ENCODE measurements at regions not wholly inside any gene's neighbourhood (a gene's known extent, or its start where the extent isn't known, plus 50 kb on each side); places are given as distances from the start of the nearest gene placed in this dataset.

- Histone ChIP-seq H3K4me1 (ENCODE audit: control insufficient read depth, insufficient read depth, low read length) (no peaks in the 10 kb centered on the region), H3K4me3 (ENCODE audit: low read depth in 2 of 2, low read length in 2 of 2) (no peak overlapping the region), H3K27me3 (ENCODE audit: control insufficient read depth, insufficient read depth, low read length) (no peaks in the 10 kb centered on the region), H3K27ac (ENCODE audit: low read length) (no peak overlapping the region), H3K36me3 (ENCODE audit: control insufficient read depth, insufficient read depth, low read length) (no peaks in the 10 kb centered on the region), H3K9me3 (ENCODE audit: control insufficient read depth, insufficient read depth, low read depth, low read length) (no peaks in the 10 kb centered on the region)
- no TSS peak for BruUV-seq (replicated peaks)
- POLR2A ChIA-PET: no interaction called here
- TF ChIP-seq TCF7L2 (IDR thresholded peaks at IDR 0.05; ENCODE audit: low read depth, low read length) (no peak), CTCF (IDR thresholded peaks at IDR 0.05) (no peak), SIN3A (IDR thresholded peaks at IDR 0.05; ENCODE audit: borderline replicate concordance, insufficient read depth, low read depth, low read length) (no peak), REST (IDR thresholded peaks at IDR 0.05; ENCODE audit: insufficient read depth in 1 of 2, low read depth in 2 of 2, low read length in 1 of 2) (no peak), POLR2AphosphoS5 (IDR thresholded peaks at IDR 0.05; ENCODE audit: low read depth, low read length) (no peak)
- CTCF ChIA-PET: no interaction called here
- in situ Hi-C loops (cut with HindIII; ENCODE audit: low pct_unique_long_range_greater_than_20kb, low sequenced_read_pairs) (no loop called here), intact Hi-C loops (cut with micrococcal nuclease; ENCODE audit: unreplicated experiment) (no loop called here)
- ATAC-seq (no peak), DNase-seq (ENCODE audit: low read depth, low spot score) (no peak)
Measured at GRCh38 chr6:128666405-128666804, 146.0 kb upstream of the PTPRK start.

- no peaks in the 10 kb centered on the region for H3K27me3 ChIP-seq (ENCODE audit: control insufficient read depth, insufficient read depth, low read length)
Measured at GRCh38 chr6:128663238-128663637, 142.8 kb upstream of the PTPRK start.

More at GRCh38 chr6:128663238-128663637, 142.8 kb upstream of the PTPRK start:
- DNase-seq (ENCODE audit: low read depth, low spot score) (no peak), ATAC-seq (no peak)
- intact Hi-C loops (cut with micrococcal nuclease; ENCODE audit: unreplicated experiment) (no loop called here), in situ Hi-C loops (cut with HindIII; ENCODE audit: low pct_unique_long_range_greater_than_20kb, low sequenced_read_pairs) (no loop called here)
- no TSS peak for BruUV-seq (replicated peaks)
- ChIA-PET CTCF (no interaction called here), POLR2A (no interaction called here)
- H3K4me3 ChIP-seq (ENCODE audit: low read depth in 2 of 2, low read length in 2 of 2): no peak overlapping the region
- H3K4me1 ChIP-seq (ENCODE audit: control insufficient read depth, insufficient read depth, low read length): no peaks in the 10 kb centered on the region
- no peak overlapping the region for H3K27ac ChIP-seq (ENCODE audit: low read length)
- no peaks in the 10 kb centered on the region for H3K36me3 ChIP-seq (ENCODE audit: control insufficient read depth, insufficient read depth, low read length)
- no peak for TF ChIP-seq CTCF (IDR thresholded peaks at IDR 0.05)
- TF ChIP-seq REST (IDR thresholded peaks at IDR 0.05; ENCODE audit: insufficient read depth in 1 of 2, low read depth in 2 of 2, low read length in 1 of 2): no peak
- no peak for TF ChIP-seq TCF7L2 (IDR thresholded peaks at IDR 0.05; ENCODE audit: low read depth, low read length)
- TF ChIP-seq POLR2AphosphoS5 (IDR thresholded peaks at IDR 0.05; ENCODE audit: low read depth, low read length): no peak
- TF ChIP-seq SIN3A (IDR thresholded peaks at IDR 0.05; ENCODE audit: borderline replicate concordance, insufficient read depth, low read depth, low read length): no peak
- no peaks in the 10 kb centered on the region for H3K9me3 ChIP-seq (ENCODE audit: control insufficient read depth, insufficient read depth, low read depth, low read length)

Data from Panc1 (cell line).